IMR-90 (cell line): ENCODE measurements at regions not wholly inside any gene's neighbourhood (a gene's known extent, or its start where the extent isn't known, plus 50 kb on each side); places are given as distances from the start of the nearest gene placed in this dataset.

Source experiments
- ATAC-seq: fragments of 200-7000 bp; cut with Tn5 transposase; 2 replicates; pipeline ENCODE4 v1.9.1; 2020; ENCODE audit warnings: low read depth, mild to moderate bottlenecking, moderate library complexity
- BruUV-seq: library from RNA; stranded (reverse); fragments of 400-500 nt; replicated peaks from 2 replicates; lab custom pipeline; 2021; lab: Mats Ljungman, UMichigan
- CTCF ChIA-PET: fragments of 300-600 bp; formaldehyde crosslinking; extraction: SDS; loops from one replicate; lab custom pipeline; 2021; ENCODE audit warnings: antibody characterized with exemption; lab: Yijun Ruan, JAX
- POLR2A ChIA-PET: fragments of 300-600 bp; sonication (Branson Sonifier 250); formaldehyde crosslinking; loops from one replicate; lab custom pipeline; 2022; ENCODE audit warnings: antibody characterized with exemption; ENCODE audit not compliant: unreplicated experiment; lab: Charles Lee
- DNase-seq: peaks from one replicate; pipeline ENCODE4 v3.0.0; 2013
- H2AFZ ChIP-seq: replicated peaks from 2 replicates; pipeline ENCODE3; 2013; ENCODE audit warnings: low read length, mild to moderate bottlenecking; ENCODE audit not compliant: poor library complexity
- H2AK5ac ChIP-seq: 2 replicates; pipeline ENCODE4 v1.6.1; 2013; ENCODE audit warnings: low read depth, low read length, inconsistent platforms
- H2AK9ac ChIP-seq: replicated peaks from 2 replicates; pipeline ENCODE3; 2013; ENCODE audit warnings: mild to moderate bottlenecking, low read depth, low read length, moderate library complexity; ENCODE audit not compliant: poor library complexity
- H2BK120ac ChIP-seq: 2 replicates; pipeline ENCODE4 v1.6.1; 2013; ENCODE audit warnings: low read depth, low read length, inconsistent platforms
- H2BK15ac ChIP-seq: 3 replicates; pipeline ENCODE4 v1.6.1; 2013; ENCODE audit warnings: low read depth, low read length, inconsistent platforms
- H2BK20ac ChIP-seq: 2 replicates; pipeline ENCODE4 v1.6.1; 2013; ENCODE audit warnings: low read depth, mild to moderate bottlenecking, inconsistent platforms, low read length, moderate library complexity
- H2BK5ac ChIP-seq: 2 replicates; pipeline ENCODE4 v1.6.1; 2013; ENCODE audit warnings: mild to moderate bottlenecking, low read depth, low read length, inconsistent platforms; ENCODE audit not compliant: poor library complexity, severe bottlenecking
- H3K14ac ChIP-seq: replicated peaks from 2 replicates; pipeline ENCODE4 v1.6.1; 2013; ENCODE audit warnings: low read depth, low read length, inconsistent platforms
- H3K18ac ChIP-seq: 2 replicates; pipeline ENCODE4 v1.6.1; 2013; ENCODE audit warnings: low read depth, low read length, control low read depth
- H3K23ac ChIP-seq: 2 replicates; pipeline ENCODE4 v1.6.1; 2013; ENCODE audit warnings: low read depth, low read length, inconsistent platforms
- H3K27ac ChIP-seq: 2 replicates; pipeline ENCODE4 v1.5.1; 2013; ENCODE audit warnings: mild to moderate bottlenecking, control low read depth, low read length; ENCODE audit not compliant: insufficient read depth
- H3K27me3 ChIP-seq: 2 replicates; pipeline ENCODE4 v1.6.1; 2013; ENCODE audit warnings: low read length; ENCODE audit not compliant: control insufficient read depth, insufficient read depth
- H3K36me3 ChIP-seq: 2 replicates; pipeline ENCODE4 v1.6.1; 2013; ENCODE audit warnings: low read length, mixed read lengths; ENCODE audit not compliant: control insufficient read depth, insufficient read depth
- H3K4ac ChIP-seq: 2 replicates; pipeline ENCODE4 v1.6.1; 2013; ENCODE audit warnings: low read depth, low read length, inconsistent platforms
- H3K4me1 ChIP-seq: 2 replicates; pipeline ENCODE4 v1.6.1; 2013; ENCODE audit warnings: low read length, mixed read lengths; ENCODE audit not compliant: control insufficient read depth, insufficient read depth
- H3K4me2 ChIP-seq: 2 replicates; pipeline ENCODE4 v1.6.1; 2013; ENCODE audit warnings: low read depth, mild to moderate bottlenecking, control low read depth, low read length, moderate library complexity
- H3K4me3 ChIP-seq: 2 replicates; pipeline ENCODE4 v1.5.1; 2013; ENCODE audit warnings: low read depth, mild to moderate bottlenecking, control low read depth, low read length, moderate library complexity; ENCODE audit not compliant: insufficient read depth
- H3K56ac ChIP-seq: 2 replicates; pipeline ENCODE4 v1.6.1; 2013; ENCODE audit warnings: low read length, inconsistent platforms; ENCODE audit not compliant: insufficient read depth; ENCODE audit errors: extremely low read depth
- H3K79me1 ChIP-seq, 2 experiments: 2 replicates each; pipeline ENCODE4 v1.6.1; 2013; ENCODE audit warnings: low read length in 2 of 2, inconsistent platforms in 1 of 2, low read depth in 1 of 2
- H3K9ac ChIP-seq: 2 replicates; pipeline ENCODE4 v1.6.1; 2013; ENCODE audit warnings: low read depth, low read length, control low read depth
- H3K9me1 ChIP-seq: 2 replicates; pipeline ENCODE4 v1.6.1; 2013; ENCODE audit warnings: low read length, inconsistent platforms; ENCODE audit not compliant: insufficient read depth
- H3K9me3 ChIP-seq: 2 replicates; pipeline ENCODE4 v1.6.1; 2013; ENCODE audit warnings: low read length; ENCODE audit not compliant: control insufficient read depth, insufficient read depth
- H4K20me1 ChIP-seq: 2 replicates; pipeline ENCODE4 v1.6.1; 2013; ENCODE audit warnings: low read length, inconsistent platforms; ENCODE audit not compliant: insufficient read depth
- H4K5ac ChIP-seq: 2 replicates; pipeline ENCODE4 v1.6.1; 2013; ENCODE audit warnings: mild to moderate bottlenecking, low read depth, low read length, control low read depth
- H4K8ac ChIP-seq, 2 experiments: 2 replicates each; pipeline ENCODE4 v1.6.1; 2013; ENCODE audit warnings: low read depth in 2 of 2, low read length in 2 of 2, control low read depth in 1 of 2, inconsistent platforms in 1 of 2
- H4K91ac ChIP-seq: 2 replicates; pipeline ENCODE4 v1.6.1; 2013; ENCODE audit warnings: low read depth, low read length, inconsistent platforms; ENCODE audit not compliant: insufficient read depth
- BHLHE40 ChIP-seq: fragments of 150-350 bp; IDR thresholded peaks from 2 replicates; pipeline ENCODE4 v1.6.1; 2016; ENCODE audit warnings: mild to moderate bottlenecking, low read depth, low read length
- CEBPB ChIP-seq: IDR thresholded peaks from 2 replicates; pipeline ENCODE4 v1.6.1; 2012; ENCODE audit warnings: low read depth, low read length, improper control_type of control experiment
- CHD1 ChIP-seq: IDR thresholded peaks from 2 replicates; pipeline ENCODE4 v1.6.1; 2012; ENCODE audit warnings: low read depth, low read length, improper control_type of control experiment
- CTCF ChIP-seq: conservative IDR thresholded peaks from 2 replicates; pipeline ENCODE4 v1.5.1; 2012; ENCODE audit warnings: mild to moderate bottlenecking, low read depth, low read length, improper control_type of control experiment
- ELK1 ChIP-seq: fragments of 150-350 bp; IDR thresholded peaks from 2 replicates; pipeline ENCODE4 v1.6.1; 2016; ENCODE audit warnings: low read depth, mild to moderate bottlenecking, low read length, moderate library complexity, borderline replicate concordance
- FOS ChIP-seq: fragments of 150-350 bp; IDR thresholded peaks from 2 replicates; pipeline ENCODE4 v1.6.1; 2016; ENCODE audit warnings: low read depth, low read length
- MAFK ChIP-seq: IDR thresholded peaks from 2 replicates; pipeline ENCODE4 v1.6.1; 2012; ENCODE audit warnings: low read depth, low read length, improper control_type of control experiment
- MAZ ChIP-seq: IDR thresholded peaks from 2 replicates; pipeline ENCODE4 v1.6.1; 2012; ENCODE audit warnings: low read depth, mild to moderate bottlenecking, low read length, improper control_type of control experiment, moderate library complexity, borderline replicate concordance
- MXI1 ChIP-seq: IDR thresholded peaks from 2 replicates; pipeline ENCODE4 v1.6.1; 2012; ENCODE audit warnings: low read depth, mild to moderate bottlenecking, low read length, moderate library complexity, borderline replicate concordance
- NFE2L2 ChIP-seq: fragments of 150-350 bp; IDR thresholded peaks from 2 replicates; pipeline ENCODE4 v1.6.1; 2016; ENCODE audit warnings: low read depth, mild to moderate bottlenecking, low read length
- POLR2A ChIP-seq: IDR thresholded peaks from 2 replicates; pipeline ENCODE4 v1.6.1; 2012; ENCODE audit warnings: mild to moderate bottlenecking, low read depth, low read length
- RAD21 ChIP-seq: IDR thresholded peaks from 2 replicates; pipeline ENCODE4 v1.6.1; 2012; ENCODE audit warnings: low read length, improper control_type of control experiment
- RCOR1 ChIP-seq: IDR thresholded peaks from 2 replicates; pipeline ENCODE4 v1.6.1; 2012; ENCODE audit warnings: mild to moderate bottlenecking, low read length, improper control_type of control experiment; ENCODE audit not compliant: insufficient replicate concordance
- RFX5 ChIP-seq: IDR thresholded peaks from 2 replicates; pipeline ENCODE4 v1.8.0; 2012; ENCODE audit warnings: low read depth, mild to moderate bottlenecking, low read length, moderate library complexity
- SMC3 ChIP-seq: fragments of 150-350 bp; IDR thresholded peaks from 2 replicates; pipeline ENCODE4 v1.6.1; 2016; ENCODE audit warnings: low read depth, mild to moderate bottlenecking, antibody characterized with exemption, low read length, moderate library complexity
- USF2 ChIP-seq: fragments of 150-350 bp; IDR thresholded peaks from 2 replicates; pipeline ENCODE4 v1.6.1; 2017; ENCODE audit warnings: mild to moderate bottlenecking, antibody characterized with exemption, low read length, low read depth
- dilution Hi-C: fragments of 300-500 bp; cut with HindIII; formaldehyde crosslinking; loops from one replicate; pipeline ENCODE4 v1.14.3; 2018; ENCODE audit warnings: low sequenced_read_pairs; ENCODE audit not compliant: unreplicated experiment
- in situ Hi-C: fragments of 300-500 bp; cut with MboI; formaldehyde crosslinking; loops from 3 replicates; pipeline ENCODE4 v1.14.3; 2019; ENCODE audit warnings: low sequenced_read_pairs, inconsistent platforms, mixed read lengths
- intact Hi-C: fragments of 100-400 bp; cut with micrococcal nuclease; formaldehyde crosslinking; loops from 2 replicates; pipeline ENCODE4 v1.10.0; 2022

GRCh38 chr2:174656035-174656434 lies 58.4 kb upstream of the WIPF1 start:
- Histone ChIP-seq H4K91ac (no peak overlapping the region), H3K9me1 (no peaks in the 10 kb centered on the region; the same call in none of the 2 replicates), H2BK20ac (no peak overlapping the region), H2AK5ac (no peak overlapping the region), H4K5ac (no peak overlapping the region), H3K4ac (no peak overlapping the region), H3K23ac (no peak overlapping the region), H3K36me3 (no peaks in the 10 kb centered on the region), H2BK120ac (no peak overlapping the region), H2AFZ (no peak overlapping the region), H3K27ac (no peak overlapping the region), H2BK5ac (no peak overlapping the region), H3K18ac (no peak overlapping the region), H3K14ac (no peak overlapping the region), H4K8ac (no peak overlapping the region), H3K79me1 (peaks cover 30 to 54% of the 10 kb centered on the region in 2 experiments), H3K4me1 (peaks cover 2% of the 10 kb centered on the region), H3K4me2 (no peak overlapping the region), H2AK9ac (no peak overlapping the region), H3K27me3 (no peaks in the 10 kb centered on the region), H3K4me3 (no peak overlapping the region), H4K20me1 (peaks cover 4% of the 10 kb centered on the region; the same call in 1 of the 2 replicates), H3K9me3 (peaks cover 3% of the 10 kb centered on the region), H2BK15ac (no peak overlapping the region), H3K56ac (no peak overlapping the region), H3K9ac (no peak overlapping the region)
- ATAC-seq = no peak
- intact Hi-C loops (no loop called here), dilution Hi-C loops (no loop called here), in situ Hi-C loops (no loop called here)
- DNase-seq = no peak
- TF ChIP-seq MXI1 (no peak), CHD1 (no peak), FOS (no peak), RFX5 (no peak), NFE2L2 (no peak), ELK1 (no peak), MAZ (no peak), RCOR1 (no peak), POLR2A (no peak), CEBPB (no peak), MAFK (no peak), BHLHE40 (no peak), USF2 (no peak), SMC3 (no peak), RAD21 (no peak), CTCF (no peak)
- BruUV-seq = no TSS peak
- ChIA-PET POLR2A (no interaction called here), CTCF (no interaction called here)
